IPS DF 6.9 (cell line): ENCODE measurements at regions not wholly inside any gene's neighbourhood (a gene's known extent, or its start where the extent isn't known, plus 50 kb on each side); places are given as distances from the start of the nearest gene placed in this dataset.

Experiments
- DNase-seq: peaks from one replicate; pipeline ENCODE4 v3.0.0-alpha.2; 2013; ENCODE audit warnings: low read depth, low spot score
- H3K27ac ChIP-seq: one replicate; pipeline ENCODE4 v1.5.1; 2013; ENCODE audit warnings: low read length, control low read depth
- H3K27me3 ChIP-seq: 2 replicates; pipeline ENCODE4 v1.6.1; 2013; ENCODE audit warnings: mild to moderate bottlenecking, low read length; ENCODE audit not compliant: control insufficient read depth, insufficient read depth
- H3K36me3 ChIP-seq: 2 replicates; pipeline ENCODE4 v1.6.1; 2013; ENCODE audit warnings: low read length; ENCODE audit not compliant: control insufficient read depth, insufficient read depth
- H3K4me1 ChIP-seq: 2 replicates; pipeline ENCODE4 v1.6.1; 2013; ENCODE audit warnings: low read length; ENCODE audit not compliant: control insufficient read depth, insufficient read depth
- H3K4me3 ChIP-seq: 2 replicates; pipeline ENCODE4 v1.5.1; 2013; ENCODE audit warnings: mild to moderate bottlenecking, low read length
- H3K9me3 ChIP-seq: 2 replicates; pipeline ENCODE4 v1.6.1; 2013; ENCODE audit warnings: low read length, inconsistent platforms; ENCODE audit not compliant: control insufficient read depth, insufficient read depth
- WGBS: extraction: QIAGEN DNeasy Blood & Tissue Kit; methylation state at CpG from one replicate; pipeline ENCODE4 v1.1.7; 2013; ENCODE audit warnings: mixed read lengths, missing lambda C conversion rate; ENCODE audit not compliant: insufficient read length, insufficient coverage; 5-methylcytosine and 5-hydroxymethylcytosine counted together

DNA sequence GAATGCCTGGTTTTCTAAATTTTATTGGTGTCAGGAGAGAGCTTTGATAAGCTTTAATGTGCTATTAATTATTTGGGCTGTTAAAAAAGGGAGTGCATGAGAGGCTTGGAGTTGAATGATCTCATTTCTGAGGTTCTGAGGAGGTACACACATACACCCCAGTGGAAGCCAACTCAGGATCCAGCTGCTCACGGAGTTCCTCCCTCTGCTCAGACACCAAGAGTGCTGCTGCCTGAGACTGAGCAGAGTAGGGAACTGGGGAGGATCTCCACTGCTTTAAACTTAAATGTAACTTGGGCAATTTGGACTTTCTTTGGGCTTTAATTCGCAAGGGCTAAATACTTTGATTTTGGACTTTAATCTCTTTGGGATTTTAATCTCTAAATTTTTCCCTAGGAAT is 414.4 kb upstream of the CADM1 start:
- no peak overlapping the region for H3K27ac ChIP-seq
- H3K27me3 ChIP-seq: no peaks in the 10 kb centered on the region
- H3K9me3 ChIP-seq: no peaks in the 10 kb centered on the region
- no peak overlapping the region for H3K4me3 ChIP-seq
- WGBS: no CpG with 5 or more reads among the region's 2 CpGs
- no peak for DNase-seq
- H3K36me3 ChIP-seq: no peaks in the 10 kb centered on the region
- H3K4me1 ChIP-seq: no peaks in the 10 kb centered on the region

- no peaks in the 10 kb centered on the region for H3K36me3 ChIP-seq
- H3K4me3 ChIP-seq: no peak overlapping the region
- H3K9me3 ChIP-seq: no peaks in the 10 kb centered on the region; the same call in 1 of the 2 replicates
- no peak overlapping the region for H3K27ac ChIP-seq
- no CpG with 5 or more reads among the region's 2 CpGs for WGBS
- H3K27me3 ChIP-seq: no peaks in the 10 kb centered on the region
- no peaks in the 10 kb centered on the region for H3K4me1 ChIP-seq
- no peak for DNase-seq
Measured at GRCh38 chr11:115916608-115917007, 412.4 kb upstream of the CADM1 start.

DNA sequence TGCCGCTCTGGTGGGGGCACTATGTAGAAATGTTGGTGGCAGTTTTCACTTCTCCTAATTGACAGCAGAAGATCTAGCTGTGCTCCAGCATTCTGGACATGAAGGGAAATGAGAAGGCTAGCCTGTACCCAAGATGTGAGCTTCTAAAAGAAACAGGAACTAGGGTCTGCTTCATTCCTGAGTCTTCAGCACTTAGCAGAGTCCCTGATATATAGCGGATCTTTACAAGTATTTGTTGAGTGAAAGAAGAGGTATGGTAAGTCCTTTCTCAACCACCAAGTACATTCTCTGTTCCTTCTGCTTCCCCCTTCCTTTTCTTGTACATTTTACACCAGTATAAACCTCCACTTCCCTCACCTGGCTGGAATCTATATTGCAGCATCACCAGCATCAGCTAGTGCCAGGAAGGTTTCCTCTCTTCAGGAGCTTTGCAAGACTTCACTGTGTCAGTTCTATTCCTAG is 408.3 kb upstream of the CADM1 start:
- no peaks in the 10 kb centered on the region for H3K36me3 ChIP-seq
- H3K27ac ChIP-seq: no peak overlapping the region
- no peaks in the 10 kb centered on the region; the same call in 1 of the 2 replicates for H3K9me3 ChIP-seq
- H3K4me3 ChIP-seq: no peak overlapping the region
- no peak for DNase-seq
- WGBS: no CpG with 5 or more reads among the region's 2 CpGs
- no peaks in the 10 kb centered on the region for H3K27me3 ChIP-seq
- no peaks in the 10 kb centered on the region for H3K4me1 ChIP-seq

GRCh38 chr11:115911613-115912346 is 407.6 kb upstream of the CADM1 start:
- no peak for DNase-seq
- Histone ChIP-seq H3K27me3 (no peaks in the 10 kb centered on the region), H3K36me3 (no peaks in the 10 kb centered on the region), H3K27ac (no peak overlapping the region), H3K9me3 (no peaks in the 10 kb centered on the region; the same call in 1 of the 2 replicates), H3K4me3 (no peak overlapping the region), H3K4me1 (no peaks in the 10 kb centered on the region)
- no CpG with 5 or more reads among the region's 14 CpGs for WGBS

DNA sequence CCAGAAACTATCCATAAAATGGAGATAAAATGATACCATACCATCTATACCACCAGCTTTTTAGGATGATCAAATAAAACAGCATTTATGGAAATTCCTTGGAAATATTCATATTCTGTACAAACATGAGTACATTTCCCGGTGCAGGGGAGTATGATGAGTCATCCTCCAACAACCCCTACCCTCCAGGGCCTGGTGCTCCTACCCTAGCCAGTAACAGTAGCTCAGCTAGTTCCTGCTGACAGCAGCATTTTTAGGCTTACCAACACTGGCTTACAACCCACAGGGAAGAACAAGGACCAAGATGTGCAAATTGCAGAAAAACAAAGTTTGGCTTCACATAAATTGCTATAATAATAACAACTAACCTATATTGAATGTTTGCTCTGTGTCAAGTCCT is 406.2 kb upstream of the CADM1 start:
- H3K27me3 ChIP-seq: no peaks in the 10 kb centered on the region
- H3K27ac ChIP-seq: no peak overlapping the region
- H3K4me1 ChIP-seq: no peaks in the 10 kb centered on the region
- no peaks in the 10 kb centered on the region for H3K36me3 ChIP-seq
- no peak overlapping the region for H3K4me3 ChIP-seq
- no peaks in the 10 kb centered on the region; the same call in 1 of the 2 replicates for H3K9me3 ChIP-seq
- WGBS: no CpG with 5 or more reads among the region's 1 CpG
- DNase-seq: no peak

GRCh38 chr11:115906171-115906570 is 402.0 kb upstream of the CADM1 start:
- no CpG with 5 or more reads among the region's 3 CpGs for WGBS

GRCh38 chr11:115905341-115906000 is 401.3 kb upstream of the CADM1 start:
- no peak overlapping the region for H3K27ac ChIP-seq
- no peaks in the 10 kb centered on the region for H3K27me3 ChIP-seq
- peaks cover 1% of the 10 kb centered on the region; the same call in 1 of the 2 replicates for H3K4me1 ChIP-seq
- no peak for DNase-seq
- H3K36me3 ChIP-seq: no peaks in the 10 kb centered on the region
- H3K4me3 ChIP-seq: no peak overlapping the region
- H3K9me3 ChIP-seq: no peaks in the 10 kb centered on the region
- WGBS: no CpG with 5 or more reads among the region's 3 CpGs

More at GRCh38 chr11:115906171-115906570, 402.0 kb upstream of the CADM1 start:
- Histone ChIP-seq H3K4me1 (peaks cover 1% of the 10 kb centered on the region; the same call in 1 of the 2 replicates), H3K27ac (no peak overlapping the region), H3K9me3 (no peaks in the 10 kb centered on the region), H3K36me3 (no peaks in the 10 kb centered on the region), H3K4me3 (no peak overlapping the region), H3K27me3 (no peaks in the 10 kb centered on the region)
- DNase-seq: no peak

- no peak overlapping the region for H3K4me3 ChIP-seq
- no peak for DNase-seq
- peaks cover 1% of the 10 kb centered on the region; the same call in 1 of the 2 replicates for H3K4me1 ChIP-seq
- no peaks in the 10 kb centered on the region for H3K9me3 ChIP-seq
- WGBS: no CpG with 5 or more reads among the region's 4 CpGs
- H3K36me3 ChIP-seq: no peaks in the 10 kb centered on the region
- H3K27me3 ChIP-seq: no peaks in the 10 kb centered on the region
- H3K27ac ChIP-seq: no peak overlapping the region
Measured at GRCh38 chr11:115903179-115903578, 399.0 kb upstream of the CADM1 start.

DNA sequence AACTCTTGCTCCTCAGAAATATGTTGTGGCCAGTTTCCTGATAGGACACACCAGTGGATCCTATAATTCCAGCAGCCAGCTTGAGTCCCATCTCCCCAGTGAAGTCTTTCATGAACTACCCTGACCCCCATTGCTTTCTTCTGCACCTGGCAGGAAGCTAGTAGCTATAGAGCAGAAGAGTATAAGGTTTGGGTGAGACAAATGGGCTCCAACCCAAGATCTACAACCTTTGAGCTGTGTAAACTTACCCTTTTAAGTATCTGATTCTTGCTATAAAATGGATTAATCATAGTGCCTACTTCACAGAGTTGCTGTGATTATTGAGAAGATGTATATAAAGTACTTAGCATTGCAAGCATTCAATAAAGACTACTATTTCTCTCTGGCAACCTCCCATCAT is 396.9 kb upstream of the CADM1 start:
- H3K9me3 ChIP-seq: no peaks in the 10 kb centered on the region
- H3K27ac ChIP-seq: no peak overlapping the region
- H3K4me3 ChIP-seq: no peak overlapping the region
- no peaks in the 10 kb centered on the region for H3K36me3 ChIP-seq
- peaks cover 1% of the 10 kb centered on the region; the same call in 1 of the 2 replicates for H3K4me1 ChIP-seq
- DNase-seq: no peak
- no peaks in the 10 kb centered on the region for H3K27me3 ChIP-seq

- H3K9me3 ChIP-seq: no peaks in the 10 kb centered on the region
- H3K4me1 ChIP-seq: peaks cover 1% of the 10 kb centered on the region; the same call in 1 of the 2 replicates
- DNase-seq: no peak
- no peak overlapping the region for H3K4me3 ChIP-seq
- H3K27me3 ChIP-seq: no peaks in the 10 kb centered on the region
- no peak overlapping the region for H3K27ac ChIP-seq
- WGBS: no CpG with 5 or more reads among the region's 10 CpGs
- no peaks in the 10 kb centered on the region for H3K36me3 ChIP-seq
Measured at GRCh38 chr11:115900111-115900510, 395.9 kb upstream of the CADM1 start.
